Neural progenitor cell (in vitro differentiated cells): ENCODE measurements at regions not wholly inside any gene's neighbourhood (a gene's known extent, or its start where the extent isn't known, plus 50 kb on each side); places are given as distances from the start of the nearest gene placed in this dataset.

Experiments
- CTCF ChIP-seq: fragments of 200-600 bp; sonication (generic); IDR thresholded peaks from 2 replicates; pipeline ENCODE4 v1.5.1; 2017; ENCODE audit warnings: antibody characterized with exemption, mild to moderate bottlenecking
- EZH2 ChIP-seq: fragments of 200-600 bp; sonication (generic); IDR thresholded peaks from 2 replicates; pipeline ENCODE4 v1.6.1; 2017; ENCODE audit warnings: antibody characterized with exemption, mild to moderate bottlenecking, moderate library complexity

DNA sequence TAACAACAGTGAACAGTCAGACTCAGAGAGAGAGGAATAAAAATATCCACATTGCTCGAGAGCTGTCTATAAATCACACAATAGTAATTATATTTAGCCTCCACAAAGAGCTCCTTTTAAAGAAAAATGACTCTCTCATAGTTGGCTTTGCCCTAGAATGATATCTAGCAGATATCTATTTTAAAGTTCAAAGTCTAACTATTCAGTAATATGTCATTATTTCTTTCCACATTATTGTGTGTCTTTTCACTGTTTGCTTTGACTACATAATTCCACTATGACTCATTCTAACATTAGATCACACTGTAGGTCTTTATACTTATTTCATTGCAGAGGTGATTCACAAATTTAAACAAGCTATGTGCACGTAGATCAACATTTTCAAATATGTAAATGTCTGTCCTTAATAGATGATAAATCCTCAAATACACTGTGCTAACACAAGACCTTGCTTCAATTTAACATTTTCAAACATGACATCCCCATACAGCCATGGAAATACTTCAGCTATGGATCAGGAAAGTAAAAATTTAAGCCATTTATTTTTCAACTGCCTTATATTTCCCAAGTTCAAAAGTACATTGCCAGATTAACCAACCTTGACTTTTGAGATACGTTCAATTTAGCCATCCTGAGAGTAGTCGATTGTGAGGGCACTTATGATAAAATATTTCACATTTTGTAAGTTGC, 99.9 kb upstream of the AKR1E2 start:
- no peak for TF ChIP-seq EZH2
- no peak for TF ChIP-seq CTCF
